Left lung (tissue), 4 donors: ENCODE measurements at regions not wholly inside any gene's neighbourhood (a gene's known extent, or its start where the extent isn't known, plus 50 kb on each side); places are given as distances from the start of the nearest gene placed in this dataset.

Experiments
- ATAC-seq: fragments of 200-7000 bp; cut with Tn5 transposase; one replicate; pipeline ENCODE4 v1.9.1; 2020; ENCODE audit warnings: moderate library complexity
- DNase-seq, 4 donors: peaks; one replicate each; pipeline ENCODE4 v3.0.0-alpha.2; 2013 to 2020
- H3K27ac ChIP-seq, 2 donors: fragments of 200-600 bp; sonication (generic) in 1 of 2; one replicate each; pipeline versions ENCODE4 v1.5.0 to v1.8.0; 2020 to 2021
- H3K27me3 ChIP-seq, 2 donors: fragments of 200-600 bp; sonication (generic) in 1 of 2; one replicate each; pipeline versions ENCODE4 v1.5.0 to v1.8.0; 2020 to 2021
- H3K36me3 ChIP-seq, 2 donors: fragments of 200-600 bp; sonication (generic) in 1 of 2; one replicate each; pipeline versions ENCODE4 v1.5.0 to v1.8.0; 2020 to 2021
- H3K4me1 ChIP-seq, 2 donors: fragments of 200-600 bp; one replicate each; pipeline ENCODE4 v1.8.0; 2021
- H3K4me3 ChIP-seq, 2 donors: fragments of 200-600 bp; sonication (generic) in 1 of 2; one replicate each; pipeline versions ENCODE4 v1.5.0 to v1.8.0; 2020 to 2021; ENCODE audit warnings: mild to moderate bottlenecking in 1 of 2
- H3K9me3 ChIP-seq, 2 donors: fragments of 200-600 bp; sonication (generic) in 1 of 2; one replicate each; pipeline versions ENCODE4 v1.5.0 to v1.8.0; 2020 to 2021
- intact Hi-C, 2 donors: fragments of 100-400 bp; cut with DNase I; formaldehyde crosslinking; loops; one replicate each; pipeline versions ENCODE4 v1.11.2 to v1.14.2; 2022
- TF ChIP-seq, protein P1 (sequence below), 2 donors: fragments of 200-600 bp; sonication (generic) in 1 of 2; IDR thresholded peaks; one replicate each; pipeline versions ENCODE4 v1.5.0 to v1.8.0; 2021; ENCODE audit warnings: antibody characterized with exemption in 2 of 2
- donor health status: DM: no; HTN: yes; CAD: no.
- donor health status: DM: no; HTN: no; CAD: no.

- Histone ChIP-seq H3K36me3 (no peaks in the 10 kb centered on the region), H3K4me1 (no peaks in the 10 kb centered on the region), H3K27me3 (peaks cover 0 to 18% of the 10 kb centered on the region in 2 donors), H3K27ac (no peak overlapping the region), H3K4me3 (no peak overlapping the region), H3K9me3 (peaks cover 0 to 4% of the 10 kb centered on the region in 2 donors)
- intact Hi-C loops = no loop called here
- ATAC-seq = no peak
- DNase-seq = no peak
- TF ChIP-seq, protein P1, sequence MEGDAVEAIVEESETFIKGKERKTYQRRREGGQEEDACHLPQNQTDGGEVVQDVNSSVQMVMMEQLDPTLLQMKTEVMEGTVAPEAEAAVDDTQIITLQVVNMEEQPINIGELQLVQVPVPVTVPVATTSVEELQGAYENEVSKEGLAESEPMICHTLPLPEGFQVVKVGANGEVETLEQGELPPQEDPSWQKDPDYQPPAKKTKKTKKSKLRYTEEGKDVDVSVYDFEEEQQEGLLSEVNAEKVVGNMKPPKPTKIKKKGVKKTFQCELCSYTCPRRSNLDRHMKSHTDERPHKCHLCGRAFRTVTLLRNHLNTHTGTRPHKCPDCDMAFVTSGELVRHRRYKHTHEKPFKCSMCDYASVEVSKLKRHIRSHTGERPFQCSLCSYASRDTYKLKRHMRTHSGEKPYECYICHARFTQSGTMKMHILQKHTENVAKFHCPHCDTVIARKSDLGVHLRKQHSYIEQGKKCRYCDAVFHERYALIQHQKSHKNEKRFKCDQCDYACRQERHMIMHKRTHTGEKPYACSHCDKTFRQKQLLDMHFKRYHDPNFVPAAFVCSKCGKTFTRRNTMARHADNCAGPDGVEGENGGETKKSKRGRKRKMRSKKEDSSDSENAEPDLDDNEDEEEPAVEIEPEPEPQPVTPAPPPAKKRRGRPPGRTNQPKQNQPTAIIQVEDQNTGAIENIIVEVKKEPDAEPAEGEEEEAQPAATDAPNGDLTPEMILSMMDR (IDR thresholded peaks at IDR 0.05) = no peak
These were observed 248.8 kb downstream of the EIPR1 start for GRCh38 chr2:3128786-3129185.

DNA sequence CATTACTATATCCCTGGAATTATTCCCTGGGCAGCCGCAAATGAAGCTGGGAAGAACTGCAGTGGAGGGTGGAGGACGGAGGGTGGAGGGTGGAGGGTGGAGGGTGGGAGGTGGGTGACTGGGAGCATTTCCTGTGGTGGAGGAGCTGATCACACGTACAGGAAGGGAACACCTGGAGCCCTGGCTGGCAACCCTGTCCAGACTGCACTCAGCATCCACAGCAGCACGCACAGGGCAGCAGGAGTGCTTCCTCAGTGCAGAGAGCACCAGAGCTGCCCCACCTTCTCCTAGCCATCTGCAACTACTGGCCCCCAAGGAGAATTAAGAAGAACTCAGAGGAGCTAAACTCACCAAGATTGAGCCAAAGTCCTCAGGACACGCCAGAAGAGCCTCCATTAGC is 249.9 kb downstream of the EIPR1 start:
- ATAC-seq (no peak), DNase-seq (no peak)
- H3K4me1 ChIP-seq = no peaks in the 10 kb centered on the region
- TF ChIP-seq, protein P1 (IDR thresholded peaks at IDR 0.05) = no peak
- intact Hi-C loops = no loop called here
- H3K27ac ChIP-seq = no peak overlapping the region
- no peaks in the 10 kb centered on the region for H3K36me3 ChIP-seq
- H3K9me3 ChIP-seq = no peaks in the 10 kb centered on the region
- H3K27me3 ChIP-seq = peaks cover 0 to 18% of the 10 kb centered on the region in 2 donors
- H3K4me3 ChIP-seq = no peak overlapping the region

DNA sequence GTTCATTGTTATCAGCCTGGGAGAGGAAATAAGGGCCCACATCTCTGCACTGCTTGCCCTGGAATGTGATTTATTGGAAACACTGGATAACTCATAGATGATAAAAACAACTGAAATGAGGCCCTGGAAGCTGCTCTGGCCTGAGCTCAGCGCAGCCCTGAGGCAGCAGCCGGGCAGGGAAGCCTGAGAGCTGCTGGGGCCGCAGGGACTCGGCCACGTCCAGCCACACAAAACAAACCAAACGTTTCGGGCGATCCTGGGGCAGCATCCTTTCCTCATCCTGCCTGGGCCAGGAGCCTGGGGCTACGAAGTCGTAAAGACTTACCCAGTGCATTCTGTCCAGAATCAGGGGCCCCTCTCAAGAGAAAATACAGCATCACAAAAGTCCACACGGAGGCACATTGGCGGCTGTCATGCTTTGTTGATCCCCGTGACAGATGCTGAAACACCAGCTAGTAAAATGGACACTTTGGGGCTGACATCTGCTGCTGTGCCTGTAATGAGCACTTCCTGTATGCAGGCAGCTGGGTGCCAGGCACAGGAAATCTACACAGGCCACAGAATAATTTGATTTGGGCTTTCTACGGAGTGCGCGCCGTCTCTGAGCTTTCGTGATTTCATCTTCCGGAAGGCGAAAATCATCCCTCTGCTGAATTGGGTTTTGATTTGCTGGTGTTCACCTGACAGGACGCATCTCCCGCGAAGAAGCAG is 250.6 kb downstream of the EIPR1 start:
- H3K27ac ChIP-seq = no peak overlapping the region
- no peaks in the 10 kb centered on the region for H3K4me1 ChIP-seq
- no peaks in the 10 kb centered on the region for H3K36me3 ChIP-seq
- ATAC-seq (no peak), DNase-seq (no peak)
- intact Hi-C loops = no loop called here
- peaks cover 0 to 12% of the 10 kb centered on the region in 2 donors for H3K27me3 ChIP-seq
- no peaks in the 10 kb centered on the region for H3K9me3 ChIP-seq
- H3K4me3 ChIP-seq = no peak overlapping the region
- TF ChIP-seq, protein P1 (IDR thresholded peaks at IDR 0.05) = no peak

GRCh38 chr2:3126171-3126910 is 251.3 kb downstream of the EIPR1 start:
- Histone ChIP-seq H3K4me1 (no peaks in the 10 kb centered on the region), H3K27ac (no peak overlapping the region), H3K27me3 (peaks cover 0 to 12% of the 10 kb centered on the region in 2 donors), H3K36me3 (no peaks in the 10 kb centered on the region), H3K9me3 (no peaks in the 10 kb centered on the region), H3K4me3 (no peak overlapping the region)
- no peak for DNase-seq
- intact Hi-C loops = no loop called here
- TF ChIP-seq, protein P1 (IDR thresholded peaks at IDR 0.05) = no peak
- no peak for ATAC-seq

- H3K9me3 ChIP-seq = no peaks in the 10 kb centered on the region
- no peaks in the 10 kb centered on the region for H3K4me1 ChIP-seq
- ATAC-seq = no peak
These were observed 251.9 kb downstream of the EIPR1 start for GRCh38 chr2:3125761-3126130.

More at GRCh38 chr2:3125761-3126130, 251.9 kb downstream of the EIPR1 start:
- H3K4me3 ChIP-seq = no peak overlapping the region
- DNase-seq = no peak
- H3K36me3 ChIP-seq = no peaks in the 10 kb centered on the region
- H3K27ac ChIP-seq = no peak overlapping the region
- TF ChIP-seq, protein P1 (IDR thresholded peaks at IDR 0.05) = no peak
- peaks cover 0 to 8% of the 10 kb centered on the region in 2 donors for H3K27me3 ChIP-seq
- intact Hi-C loops = no loop called here
